Spinal cord (tissue), 9 donors: ENCODE measurements at regions not wholly inside any gene's neighbourhood (a gene's known extent, or its start where the extent isn't known, plus 50 kb on each side); places are given as distances from the start of the nearest gene placed in this dataset.
"Not testable (repeated sequence)": the region's sequence is repeated elsewhere in the genome, so short reads cannot be mapped to it uniquely, and the experiment has no call there.

Experiments used
- DNase-seq, 6 donors: peaks; one replicate each; pipeline versions ENCODE4 v3.0.0 to v3.0.0-alpha.2; 2013 to 2015; ENCODE audit warnings: low spot score in 6 of 6, low read depth in 4 of 6
- H3K27ac ChIP-seq: one replicate; pipeline ENCODE4 v1.5.1; 2013; ENCODE audit warnings: low read depth, low read length, control low read depth
- H3K27me3 ChIP-seq: one replicate; pipeline ENCODE4 v1.6.1; 2013; ENCODE audit warnings: low read length; ENCODE audit not compliant: control insufficient read depth, insufficient read depth
- H3K36me3 ChIP-seq: one replicate; pipeline ENCODE4 v1.6.1; 2013; ENCODE audit warnings: low read length; ENCODE audit not compliant: control insufficient read depth, insufficient read depth
- H3K4me1 ChIP-seq: one replicate; pipeline ENCODE4 v1.6.1; 2013; ENCODE audit warnings: low read length; ENCODE audit not compliant: control insufficient read depth, insufficient read depth
- H3K4me3 ChIP-seq: one replicate; pipeline ENCODE4 v1.5.1; 2013; ENCODE audit warnings: low read depth, low read length, control low read depth
- H3K9me3 ChIP-seq: one replicate; pipeline ENCODE4 v1.6.1; 2013; ENCODE audit warnings: low read length; ENCODE audit not compliant: control insufficient read depth, insufficient read depth
- WGBS: methylation state at CpG from one replicate; pipeline ENCODE4 v1.1.5; 2013; ENCODE audit warnings: missing lambda C conversion rate; ENCODE audit not compliant: insufficient coverage; 5-methylcytosine and 5-hydroxymethylcytosine counted together
- donor health status: healthy.

- DNase-seq = no peak
- Histone ChIP-seq H3K4me1 (no peaks in the 10 kb centered on the region), H3K27ac (no peak overlapping the region), H3K27me3 (no peaks in the 10 kb centered on the region), H3K36me3 (no peaks in the 10 kb centered on the region), H3K4me3 (no peak overlapping the region), H3K9me3 (no peaks in the 10 kb centered on the region)
- WGBS = no CpG with 5 or more reads among the region's 1 CpG
These were observed 352.5 kb upstream of the CCDC179 start for GRCh38 chr11:23212807-23213206.

GRCh38 chr11:23217072-23217471 lies 356.8 kb upstream of the CCDC179 start:
- Histone ChIP-seq H3K27me3 (no peaks in the 10 kb centered on the region), H3K4me1 (no peaks in the 10 kb centered on the region), H3K36me3 (no peaks in the 10 kb centered on the region), H3K4me3 (no peak overlapping the region), H3K9me3 (no peaks in the 10 kb centered on the region), H3K27ac (no peak overlapping the region)
- DNase-seq = no peak
- WGBS = 99% methylated on average over 7 of the region's 9 CpGs

- not testable (repeated sequence) for H3K36me3 ChIP-seq, DNase-seq, H3K9me3 ChIP-seq, H3K4me3 ChIP-seq, H3K27me3 ChIP-seq, H3K4me1 ChIP-seq, H3K27ac ChIP-seq
- 100% methylated on average over 1 of the region's 3 CpGs for WGBS
These were observed 359.8 kb upstream of the CCDC179 start for GRCh38 chr11:23220086-23220485.

GRCh38 chr11:23221366-23221765 lies 361.1 kb upstream of the CCDC179 start:
- H3K4me1 ChIP-seq = no peaks in the 10 kb centered on the region
- DNase-seq = no peak
- no peaks in the 10 kb centered on the region for H3K27me3 ChIP-seq
- no peaks in the 10 kb centered on the region for H3K9me3 ChIP-seq
- H3K36me3 ChIP-seq = no peaks in the 10 kb centered on the region
- no peak overlapping the region for H3K4me3 ChIP-seq
- H3K27ac ChIP-seq = no peak overlapping the region

GRCh38 chr11:23226331-23227077 lies 366.2 kb upstream of the CCDC179 start:
- Histone ChIP-seq H3K27me3 (no peaks in the 10 kb centered on the region), H3K4me1 (no peaks in the 10 kb centered on the region), H3K9me3 (no peaks in the 10 kb centered on the region), H3K4me3 (no peak overlapping the region), H3K36me3 (no peaks in the 10 kb centered on the region), H3K27ac (no peak overlapping the region)
- WGBS = 100% methylated on average over 2 of the region's 5 CpGs
- no peak for DNase-seq

- Histone ChIP-seq H3K27ac (no peak overlapping the region), H3K36me3 (no peaks in the 10 kb centered on the region), H3K4me3 (no peak overlapping the region), H3K9me3 (no peaks in the 10 kb centered on the region), H3K4me1 (no peaks in the 10 kb centered on the region), H3K27me3 (no peaks in the 10 kb centered on the region)
- no CpG with 5 or more reads among the region's 3 CpGs for WGBS
- DNase-seq = no peak
These were observed 366.8 kb upstream of the CCDC179 start for GRCh38 chr11:23227078-23227445.

GRCh38 chr11:23232652-23233051 lies 372.4 kb upstream of the CCDC179 start:
- no peak for DNase-seq
- no peak overlapping the region for H3K27ac ChIP-seq
- H3K27me3 ChIP-seq = no peaks in the 10 kb centered on the region
- H3K9me3 ChIP-seq = no peaks in the 10 kb centered on the region
- H3K4me3 ChIP-seq = no peak overlapping the region
- H3K36me3 ChIP-seq = no peaks in the 10 kb centered on the region
- no peaks in the 10 kb centered on the region for H3K4me1 ChIP-seq

GRCh38 chr11:23233075-23233474 lies 372.8 kb upstream of the CCDC179 start:
- no peak for DNase-seq
- Histone ChIP-seq H3K27me3 (no peaks in the 10 kb centered on the region), H3K9me3 (no peaks in the 10 kb centered on the region), H3K27ac (no peak overlapping the region), H3K4me1 (no peaks in the 10 kb centered on the region), H3K36me3 (no peaks in the 10 kb centered on the region), H3K4me3 (no peak overlapping the region)
- no CpG with 5 or more reads among the region's 3 CpGs for WGBS

GRCh38 chr11:23236826-23237555 lies 376.7 kb upstream of the CCDC179 start:
- no peak overlapping the region for H3K4me3 ChIP-seq
- no peaks in the 10 kb centered on the region for H3K9me3 ChIP-seq
- H3K27ac ChIP-seq = no peak overlapping the region
- DNase-seq = no peak
- no peaks in the 10 kb centered on the region for H3K36me3 ChIP-seq
- WGBS = no CpG with 5 or more reads among the region's 2 CpGs
- no peaks in the 10 kb centered on the region for H3K4me1 ChIP-seq
- no peaks in the 10 kb centered on the region for H3K27me3 ChIP-seq

- Histone ChIP-seq H3K27ac (no peak overlapping the region), H3K4me1 (no peaks in the 10 kb centered on the region), H3K36me3 (no peaks in the 10 kb centered on the region), H3K27me3 (no peaks in the 10 kb centered on the region), H3K4me3 (no peak overlapping the region), H3K9me3 (no peaks in the 10 kb centered on the region)
- DNase-seq = no peak
- no CpG with 5 or more reads among the region's 1 CpG for WGBS
These were observed 392.2 kb upstream of the CCDC179 start for GRCh38 chr11:23252426-23252825.
